Stimulated activated naive CD8-positive, alpha-beta T cell treated with anti-CD3 and anti-CD28 coated beads, Interleukin-15, Interleukin-2, amounts not matched to agents 100 ng/mL and 50 ng/mL, for 24 hours (primary cell): ENCODE measurements at regions not wholly inside any gene's neighbourhood (a gene's known extent, or its start where the extent isn't known, plus 50 kb on each side); places are given as distances from the start of the nearest gene placed in this dataset.
"Not testable (repeated sequence)": the region's sequence is repeated elsewhere in the genome, so short reads cannot be mapped to it uniquely, and the experiment has no call there.

Experiments
- H3K27ac Mint-ChIP-seq: one replicate; pipeline ENCODE4 v1.8.0; 2021; ENCODE audit warnings: mild to moderate bottlenecking, mixed read lengths
- H3K27me3 Mint-ChIP-seq: one replicate; pipeline ENCODE4 v1.8.0; 2021; ENCODE audit warnings: mixed read lengths
- H3K36me3 Mint-ChIP-seq: one replicate; pipeline ENCODE4 v1.8.0; 2021; ENCODE audit warnings: low read depth, mixed read lengths
- H3K4me1 Mint-ChIP-seq: one replicate; pipeline ENCODE4 v1.8.0; 2021; ENCODE audit warnings: low read depth, mixed read lengths
- H3K4me3 Mint-ChIP-seq: one replicate; pipeline ENCODE4 v1.8.0; 2021; ENCODE audit warnings: mild to moderate bottlenecking, mixed read lengths
- H3K9me3 Mint-ChIP-seq: one replicate; pipeline ENCODE4 v1.8.0; 2021; ENCODE audit warnings: mixed read lengths

DNA sequence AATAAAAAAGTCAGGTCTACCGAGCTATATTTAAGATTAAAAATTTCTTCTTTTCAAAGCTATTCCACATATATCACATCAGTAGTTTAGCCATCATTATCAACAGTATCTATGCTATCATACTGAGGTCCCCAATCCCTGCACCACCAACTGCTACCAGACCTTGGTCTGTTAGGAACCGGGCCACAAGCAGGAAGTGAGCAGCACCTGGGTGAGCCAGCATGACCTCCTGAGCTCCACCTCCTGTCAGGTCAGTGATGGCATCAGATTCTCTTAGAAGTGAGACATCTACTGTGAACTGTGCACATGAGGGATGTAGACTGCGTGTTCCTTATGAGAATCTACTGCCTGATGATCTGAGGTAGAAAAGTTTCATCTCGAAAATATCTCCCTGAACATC lies 632.1 kb upstream of the KCND2 start:
- Mint-ChIP-seq H3K4me3 (no peak overlapping the region), H3K27me3 (no peaks in the 10 kb centered on the region), H3K4me1 (no peaks in the 10 kb centered on the region), H3K36me3 (no peaks in the 10 kb centered on the region), H3K9me3 (peaks cover 15% of the 10 kb centered on the region), H3K27ac (no peak overlapping the region)

DNA sequence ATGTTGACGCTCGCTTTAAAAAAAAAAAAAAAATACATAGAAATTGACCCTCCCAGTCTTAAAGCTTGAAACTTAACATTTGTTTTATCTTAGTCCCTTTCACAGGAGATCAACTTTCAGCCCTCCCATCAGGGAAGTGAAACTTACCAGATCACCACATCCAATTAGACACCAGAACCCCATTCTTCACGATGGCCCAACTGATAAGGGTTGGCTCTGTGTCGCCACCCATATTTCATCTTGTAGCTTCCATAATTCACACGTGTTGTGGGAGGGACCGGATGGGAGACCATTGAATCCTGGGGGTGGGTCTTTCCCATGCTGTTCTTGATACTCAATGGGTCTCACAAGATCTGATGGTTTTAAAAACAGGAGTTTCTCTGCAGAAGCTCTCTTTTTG lies 629.4 kb upstream of the KCND2 start:
- Mint-ChIP-seq H3K4me3 (no peak overlapping the region), H3K27ac (no peak overlapping the region), H3K4me1 (no peaks in the 10 kb centered on the region), H3K36me3 (no peaks in the 10 kb centered on the region), H3K27me3 (no peaks in the 10 kb centered on the region), H3K9me3 (peaks cover 4% of the 10 kb centered on the region)

DNA sequence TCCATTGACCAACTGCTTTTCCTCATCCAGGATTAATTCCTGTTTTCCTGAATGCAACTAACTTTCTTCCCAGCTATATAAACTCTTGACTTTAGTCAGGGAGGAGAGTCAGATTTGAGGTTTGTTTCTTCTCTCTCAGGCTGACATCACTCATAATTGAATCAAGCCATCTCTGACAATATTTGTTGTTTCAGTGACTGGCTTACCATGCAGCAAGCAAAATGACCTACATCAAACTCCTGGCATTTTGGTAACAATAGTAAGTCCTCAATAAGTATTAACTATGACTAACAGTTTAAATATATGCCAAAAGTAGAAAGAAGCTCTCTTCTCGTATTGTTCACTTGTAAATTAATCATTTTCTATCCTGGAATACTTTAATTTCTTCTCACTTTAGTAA lies 625.7 kb upstream of the KCND2 start:
- no peaks in the 10 kb centered on the region for H3K4me1 Mint-ChIP-seq
- no peak overlapping the region for H3K4me3 Mint-ChIP-seq
- no peaks in the 10 kb centered on the region for H3K27me3 Mint-ChIP-seq
- H3K36me3 Mint-ChIP-seq = no peaks in the 10 kb centered on the region
- H3K9me3 Mint-ChIP-seq = peaks cover 4% of the 10 kb centered on the region
- H3K27ac Mint-ChIP-seq = no peak overlapping the region

DNA sequence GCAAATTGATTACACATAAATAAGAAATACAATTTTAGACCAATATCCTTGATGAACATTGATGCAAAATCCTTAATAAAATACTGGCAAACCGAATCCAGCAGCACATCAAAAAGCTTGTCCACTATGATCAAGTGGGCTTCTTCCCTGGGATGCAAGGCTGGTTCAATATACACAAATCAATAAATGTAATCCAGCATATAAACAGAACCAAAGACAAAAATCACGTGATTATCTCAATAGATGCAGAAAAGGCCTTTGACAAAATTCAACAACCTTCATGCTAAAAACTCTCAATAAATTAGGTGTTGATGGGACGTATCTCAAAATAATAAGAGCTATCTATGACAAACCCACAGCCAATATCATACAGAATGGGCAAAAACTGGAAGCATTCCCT lies 624.2 kb upstream of the KCND2 start:
- H3K4me1 Mint-ChIP-seq, H3K4me3 Mint-ChIP-seq, H3K9me3 Mint-ChIP-seq, H3K27ac Mint-ChIP-seq, H3K27me3 Mint-ChIP-seq, H3K36me3 Mint-ChIP-seq: not testable (repeated sequence)

DNA sequence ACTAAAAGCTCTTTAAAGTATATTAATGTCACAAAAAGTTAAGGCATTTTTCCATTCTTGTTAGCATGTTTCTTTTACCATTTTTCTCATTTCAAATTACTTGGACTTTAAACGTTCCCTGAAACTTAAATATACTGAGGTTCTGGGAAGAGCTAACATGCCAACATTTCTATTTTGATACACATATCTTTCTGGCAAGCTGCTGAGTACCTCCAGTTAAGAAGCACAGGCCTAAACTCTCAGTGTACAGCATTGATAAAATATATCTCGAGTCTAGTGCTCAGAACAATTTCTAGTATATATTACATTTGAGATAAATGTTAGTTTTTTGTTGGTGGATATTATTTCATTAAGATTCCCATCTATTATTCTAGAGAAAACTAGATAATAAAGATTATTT lies 612.9 kb upstream of the KCND2 start:
- no peaks in the 10 kb centered on the region for H3K4me1 Mint-ChIP-seq
- no peaks in the 10 kb centered on the region for H3K36me3 Mint-ChIP-seq
- H3K9me3 Mint-ChIP-seq = peaks cover 5% of the 10 kb centered on the region
- H3K4me3 Mint-ChIP-seq = no peak overlapping the region
- no peak overlapping the region for H3K27ac Mint-ChIP-seq
- H3K27me3 Mint-ChIP-seq = no peaks in the 10 kb centered on the region

DNA sequence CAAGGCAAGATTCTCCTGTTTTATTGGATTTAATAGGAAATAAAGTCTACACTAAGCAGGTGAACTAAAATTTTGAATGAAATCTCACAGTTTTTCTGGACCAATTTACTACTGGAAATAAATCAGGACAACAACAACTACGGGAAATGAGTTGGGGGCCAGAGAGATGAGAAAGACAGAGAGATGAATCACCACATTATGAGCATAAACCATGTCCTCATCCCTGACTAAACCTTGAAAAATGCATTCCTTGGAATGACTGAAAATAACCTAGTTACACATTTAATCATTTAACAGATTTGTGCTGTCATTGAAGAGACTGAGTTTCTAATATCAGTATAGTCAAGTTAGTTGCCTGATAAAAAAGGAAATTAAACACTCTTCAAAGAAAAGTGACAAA lies 608.4 kb upstream of the KCND2 start:
- peaks cover 9% of the 10 kb centered on the region for H3K9me3 Mint-ChIP-seq
- no peak overlapping the region for H3K27ac Mint-ChIP-seq
- no peak overlapping the region for H3K4me3 Mint-ChIP-seq
- H3K4me1 Mint-ChIP-seq = no peaks in the 10 kb centered on the region
- no peaks in the 10 kb centered on the region for H3K27me3 Mint-ChIP-seq
- no peaks in the 10 kb centered on the region for H3K36me3 Mint-ChIP-seq

DNA sequence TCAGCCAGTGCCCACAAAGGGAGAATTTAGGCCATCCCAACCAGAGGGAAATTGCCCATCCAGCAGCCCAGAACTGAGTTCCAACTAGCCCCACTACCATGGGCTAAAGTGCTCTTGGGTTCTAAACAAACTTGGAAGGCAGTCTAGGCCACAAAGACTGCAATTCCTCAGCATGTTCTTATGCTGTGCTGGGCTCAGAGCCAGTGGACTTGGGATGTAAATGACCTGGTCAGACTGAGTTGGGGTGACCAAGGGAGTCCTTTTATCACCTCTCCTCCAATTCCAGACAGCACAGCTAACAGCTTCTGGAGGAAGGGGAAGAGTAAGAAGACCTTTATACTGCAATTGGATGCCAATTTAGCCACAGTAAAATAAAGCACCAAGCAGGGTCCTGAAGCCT lies 607.2 kb upstream of the KCND2 start:
- Mint-ChIP-seq H3K36me3 (no peaks in the 10 kb centered on the region), H3K4me3 (no peak overlapping the region), H3K27me3 (no peaks in the 10 kb centered on the region), H3K4me1 (no peaks in the 10 kb centered on the region), H3K27ac (no peak overlapping the region), H3K9me3 (peaks cover 9% of the 10 kb centered on the region)

DNA sequence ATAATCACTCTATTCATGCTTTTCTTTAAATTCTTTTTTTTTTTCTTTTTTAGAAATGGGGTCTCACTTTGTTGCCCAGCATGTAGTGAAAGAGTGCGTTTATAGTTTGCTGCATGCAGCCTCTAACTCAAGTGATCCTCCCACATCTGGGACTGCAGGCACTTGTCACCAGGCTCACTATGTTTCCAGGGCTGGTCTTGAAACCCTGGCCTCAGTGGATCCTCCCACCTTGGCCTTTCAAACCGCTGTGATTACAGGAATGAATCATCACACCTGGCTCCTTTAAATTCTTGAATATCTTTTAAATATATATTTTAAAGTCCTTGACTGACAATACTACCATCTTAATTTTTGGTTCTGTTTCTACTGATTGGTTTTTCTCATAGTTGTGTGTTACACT lies 591.6 kb upstream of the KCND2 start:
- H3K27ac Mint-ChIP-seq = no peak overlapping the region
- H3K4me3 Mint-ChIP-seq = no peak overlapping the region
- H3K4me1 Mint-ChIP-seq = no peaks in the 10 kb centered on the region
- no peaks in the 10 kb centered on the region for H3K27me3 Mint-ChIP-seq
- no peaks in the 10 kb centered on the region for H3K36me3 Mint-ChIP-seq
- H3K9me3 Mint-ChIP-seq = peaks cover 6% of the 10 kb centered on the region

DNA sequence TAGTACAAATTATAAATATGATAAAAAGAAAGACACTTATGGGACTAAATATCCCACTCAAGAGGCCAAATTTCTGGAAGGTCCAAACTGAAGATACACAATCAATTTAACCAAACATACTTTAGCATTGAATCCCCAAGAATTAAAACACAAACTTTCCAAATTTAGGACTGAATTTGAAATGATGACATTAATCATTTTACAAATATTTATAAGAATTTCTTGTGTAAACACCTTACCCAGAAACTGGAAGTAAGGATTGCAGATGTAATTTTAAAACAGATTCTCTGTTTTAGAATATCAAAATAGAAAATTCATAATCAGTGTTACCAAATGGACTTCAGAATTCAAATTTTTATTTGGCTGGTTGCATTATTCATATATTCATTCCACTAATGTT lies 588.2 kb upstream of the KCND2 start:
- Mint-ChIP-seq H3K27ac (no peak overlapping the region), H3K4me1 (no peaks in the 10 kb centered on the region), H3K4me3 (no peak overlapping the region), H3K27me3 (no peaks in the 10 kb centered on the region), H3K9me3 (peaks cover 6% of the 10 kb centered on the region), H3K36me3 (no peaks in the 10 kb centered on the region)

DNA sequence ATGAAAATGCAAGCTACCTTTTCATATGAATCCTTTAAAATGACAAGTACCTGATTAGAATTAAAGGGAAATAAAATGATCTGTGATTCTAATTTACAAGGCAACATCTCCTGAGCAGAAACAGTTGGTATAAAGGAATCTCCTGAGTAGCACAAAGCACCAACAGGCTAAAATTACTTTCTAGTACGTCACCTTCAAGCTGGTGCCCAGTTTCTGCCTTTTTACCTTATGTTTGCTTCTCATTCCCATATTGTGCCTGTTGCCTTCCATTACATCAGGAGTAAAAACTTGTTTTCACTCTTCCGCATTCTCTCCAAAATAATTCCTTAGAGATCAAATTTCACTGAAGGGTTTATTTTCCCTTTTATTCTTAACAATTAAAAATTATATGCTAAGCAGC lies 587.1 kb upstream of the KCND2 start:
- H3K27ac Mint-ChIP-seq = no peak overlapping the region
- peaks cover 6% of the 10 kb centered on the region for H3K9me3 Mint-ChIP-seq
- no peak overlapping the region for H3K4me3 Mint-ChIP-seq
- no peaks in the 10 kb centered on the region for H3K27me3 Mint-ChIP-seq
- no peaks in the 10 kb centered on the region for H3K4me1 Mint-ChIP-seq
- H3K36me3 Mint-ChIP-seq = no peaks in the 10 kb centered on the region

DNA sequence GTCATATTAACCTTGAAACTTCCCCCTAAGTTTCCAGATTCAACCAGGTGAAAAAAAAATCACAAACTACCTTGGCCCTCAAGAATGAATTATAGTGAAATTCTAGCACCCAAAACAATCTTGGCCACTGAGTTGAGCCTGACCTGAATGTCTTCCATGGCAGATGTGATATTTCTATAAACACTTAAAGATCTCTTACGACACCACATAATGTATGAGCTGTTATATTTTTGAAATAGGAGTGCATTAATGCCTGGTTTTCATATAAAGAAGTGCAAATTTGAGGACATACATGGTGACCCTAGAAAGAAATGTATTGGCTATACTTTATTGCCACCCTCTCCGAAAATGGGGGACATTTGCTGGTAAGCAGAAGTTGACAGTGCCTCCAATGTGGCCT lies 584.1 kb upstream of the KCND2 start:
- Mint-ChIP-seq H3K9me3 (no peaks in the 10 kb centered on the region), H3K27me3 (no peaks in the 10 kb centered on the region), H3K36me3 (no peaks in the 10 kb centered on the region)

DNA sequence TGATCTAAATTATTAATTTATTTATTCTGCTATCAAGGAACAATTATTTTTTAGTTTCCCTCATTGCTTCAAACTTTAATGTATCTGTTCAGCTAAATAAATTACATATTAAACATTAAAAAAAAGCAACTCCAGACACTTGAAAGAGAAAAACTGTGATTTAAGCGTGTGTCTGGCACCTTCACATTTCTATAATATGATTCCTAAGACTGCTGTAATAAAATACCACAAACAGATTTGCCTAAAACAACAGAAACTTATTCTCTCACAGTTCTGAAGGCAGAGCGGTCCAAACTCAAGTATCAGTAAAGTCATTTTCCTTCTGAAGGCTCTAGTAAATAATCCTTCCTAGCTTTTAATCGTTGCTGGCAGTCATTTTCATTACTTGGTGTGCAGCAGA lies 580.4 kb upstream of the KCND2 start:
- Mint-ChIP-seq H3K27me3 (no peaks in the 10 kb centered on the region), H3K4me1 (no peaks in the 10 kb centered on the region), H3K36me3 (no peaks in the 10 kb centered on the region), H3K9me3 (peaks cover 4% of the 10 kb centered on the region), H3K4me3 (no peak overlapping the region), H3K27ac (no peak overlapping the region)

More for the DNA sequence above, 584.1 kb upstream of the KCND2 start:
- no peak overlapping the region for H3K4me3 Mint-ChIP-seq
- no peak overlapping the region for H3K27ac Mint-ChIP-seq
- H3K4me1 Mint-ChIP-seq = no peaks in the 10 kb centered on the region

DNA sequence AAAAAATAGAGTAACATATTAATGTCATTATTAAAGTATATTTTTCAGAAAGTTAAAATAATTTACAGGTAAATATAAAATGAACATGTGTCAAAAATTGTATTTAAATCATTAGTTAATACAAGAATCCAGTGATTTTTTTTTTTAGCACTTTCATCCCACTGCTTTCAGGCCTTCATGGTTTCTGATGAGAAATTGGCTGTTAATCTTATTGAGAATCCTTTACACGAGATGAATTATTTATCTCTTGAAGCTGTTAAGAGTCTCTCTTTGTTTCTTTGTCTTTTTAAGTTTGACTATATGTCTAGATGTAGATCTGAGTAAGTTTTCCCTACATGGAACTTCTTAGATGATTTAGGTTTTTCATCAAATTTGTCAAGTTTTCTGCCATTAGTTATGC lies 578.5 kb upstream of the KCND2 start:
- peaks cover 14% of the 10 kb centered on the region for H3K9me3 Mint-ChIP-seq
- H3K4me3 Mint-ChIP-seq = no peak overlapping the region
- H3K27me3 Mint-ChIP-seq = no peaks in the 10 kb centered on the region
- H3K27ac Mint-ChIP-seq = no peak overlapping the region
- no peaks in the 10 kb centered on the region for H3K36me3 Mint-ChIP-seq
- no peaks in the 10 kb centered on the region for H3K4me1 Mint-ChIP-seq

DNA sequence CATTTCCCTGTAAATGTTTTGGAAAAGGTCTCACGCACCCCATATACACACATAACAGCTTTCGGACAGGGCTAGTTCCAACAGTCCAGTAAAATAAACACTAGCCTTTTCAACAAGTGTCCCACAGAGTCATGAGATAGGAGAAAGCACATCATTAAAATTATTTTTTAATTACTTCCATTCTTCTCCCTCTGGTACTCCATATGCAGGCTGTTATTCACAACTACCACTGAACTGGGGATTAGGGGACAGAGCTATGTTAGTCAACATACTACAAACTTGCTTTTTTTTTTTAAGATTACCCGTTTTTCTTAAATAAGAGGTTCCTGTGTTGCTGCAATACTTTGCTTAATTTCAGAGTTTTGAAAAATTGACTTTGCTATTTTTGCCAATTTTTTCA lies 576.6 kb upstream of the KCND2 start:
- no peaks in the 10 kb centered on the region for H3K27me3 Mint-ChIP-seq
- no peaks in the 10 kb centered on the region for H3K4me1 Mint-ChIP-seq
- no peaks in the 10 kb centered on the region for H3K36me3 Mint-ChIP-seq
- H3K4me3 Mint-ChIP-seq = no peak overlapping the region
- H3K27ac Mint-ChIP-seq = no peak overlapping the region
- H3K9me3 Mint-ChIP-seq = peaks cover 14% of the 10 kb centered on the region

DNA sequence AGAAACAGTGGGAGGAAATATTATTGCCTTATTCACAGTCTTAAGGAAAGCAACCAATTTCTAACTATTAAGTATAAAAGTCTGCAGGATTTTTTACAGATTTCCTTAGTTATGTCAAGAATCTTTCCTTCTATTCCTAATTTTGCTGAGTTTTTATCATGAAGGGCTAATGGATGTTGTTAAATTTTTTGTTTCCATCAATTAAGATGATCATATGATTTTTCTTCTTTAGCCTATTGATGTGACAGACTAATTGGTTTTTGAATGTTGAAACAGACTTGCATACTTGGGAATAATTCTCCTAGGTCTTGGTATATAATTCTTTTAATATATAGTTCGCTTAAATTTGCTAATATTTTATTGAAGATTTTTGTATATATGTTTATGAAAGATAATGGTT lies 569.1 kb upstream of the KCND2 start:
- no peaks in the 10 kb centered on the region for H3K4me1 Mint-ChIP-seq
- H3K9me3 Mint-ChIP-seq = peaks cover 9% of the 10 kb centered on the region
- no peaks in the 10 kb centered on the region for H3K36me3 Mint-ChIP-seq
- H3K27ac Mint-ChIP-seq = no peak overlapping the region
- H3K27me3 Mint-ChIP-seq = no peaks in the 10 kb centered on the region
- no peak overlapping the region for H3K4me3 Mint-ChIP-seq

DNA sequence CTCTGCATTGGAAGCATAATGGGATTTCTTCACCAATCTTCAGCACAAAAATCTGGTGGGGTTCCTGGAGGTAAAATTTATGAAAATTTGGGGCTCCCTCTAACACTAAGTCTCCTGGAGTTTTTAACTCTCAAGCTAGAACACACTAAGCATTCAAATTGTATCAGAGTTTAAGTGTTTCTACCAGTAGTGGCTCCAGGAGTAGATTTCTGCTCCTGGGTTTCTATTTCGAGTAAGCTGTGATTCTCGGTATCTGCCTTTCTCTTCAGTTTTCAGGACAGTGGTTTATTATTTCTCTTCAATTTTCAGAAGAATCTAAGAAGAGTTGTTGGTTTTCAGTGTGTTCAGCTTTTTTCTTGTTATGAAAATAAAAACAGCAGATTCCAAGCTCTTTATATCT lies 566.4 kb upstream of the KCND2 start:
- Mint-ChIP-seq H3K9me3 (peaks cover 11% of the 10 kb centered on the region), H3K4me1 (no peaks in the 10 kb centered on the region), H3K27me3 (no peaks in the 10 kb centered on the region), H3K27ac (no peak overlapping the region), H3K36me3 (no peaks in the 10 kb centered on the region), H3K4me3 (no peak overlapping the region)

DNA sequence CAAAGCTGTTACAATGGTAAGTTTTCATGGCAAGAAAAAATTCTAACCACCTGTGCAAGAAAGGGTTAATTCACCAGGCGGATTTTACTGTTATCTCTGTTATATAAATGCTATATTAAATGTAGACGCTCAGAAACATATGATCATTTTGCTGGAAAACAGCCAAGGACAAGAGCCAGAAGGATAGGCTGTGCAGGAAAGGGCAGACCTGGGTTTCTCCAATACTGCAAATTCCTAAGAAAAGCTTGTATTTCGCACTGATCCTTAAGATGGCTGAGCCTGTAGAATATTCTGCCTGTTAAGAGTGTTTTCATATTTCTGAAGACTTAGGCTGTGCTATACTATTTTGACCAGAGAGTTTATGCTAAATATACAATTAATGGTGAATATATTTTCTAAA lies 564.1 kb upstream of the KCND2 start:
- Mint-ChIP-seq H3K4me3 (no peak overlapping the region), H3K27me3 (no peaks in the 10 kb centered on the region), H3K36me3 (no peaks in the 10 kb centered on the region), H3K27ac (no peak overlapping the region), H3K4me1 (no peaks in the 10 kb centered on the region), H3K9me3 (peaks cover 16% of the 10 kb centered on the region)
